ENCODE measurements at regions not wholly inside any gene's neighbourhood (a gene's known extent, or its start where the extent isn't known, plus 50 kb on each side); places are given as distances from the start of the nearest gene placed in this dataset.

- TF ChIP-seq CTCF (IDR thresholded peaks at IDR 0.05) (no peak), POLR2A (IDR thresholded peaks at IDR 0.05) (no peak)
- WGBS, 4 donors, result 75 to 93% (median 85%) methylated on average over 2 of the region's 2 CpGs
- Histone ChIP-seq H3K27me3 (no peaks in the 10 kb centered on the region), H3K4me3 (no peak overlapping the region), H3K4me1 (replicated peaks in 1 of 2) (no peaks in the 10 kb centered on the region), H3K36me3 (replicated peaks in 1 of 2) (no peaks in the 10 kb centered on the region), H3K9me3 (replicated peaks in 1 of 3) (no peaks in the 10 kb centered on the region), H3K27ac (no peak overlapping the region)
- no peak for DNase-seq
- intact Hi-C loops (cut with DNase I), result no loop called here
Observed at GRCh38 chr2:187107001-187107400, 258.0 kb upstream of the ZSWIM2 start.

GRCh38 chr2:187105218-187105617, 256.2 kb upstream of the ZSWIM2 start:
- 83 to 91% (median 86%) methylated on average over 3 of the region's 3 CpGs for WGBS, 4 donors
- Histone ChIP-seq H3K27me3 (no peaks in the 10 kb centered on the region), H3K27ac (no peak overlapping the region), H3K4me1 (replicated peaks in 1 of 2) (no peaks in the 10 kb centered on the region), H3K36me3 (replicated peaks in 1 of 2) (no peaks in the 10 kb centered on the region), H3K4me3 (no peak overlapping the region), H3K9me3 (replicated peaks in 1 of 3) (no peaks in the 10 kb centered on the region)
- intact Hi-C loops (cut with DNase I), result no loop called here
- DNase-seq, result no peak
- no peak for TF ChIP-seq POLR2A (IDR thresholded peaks at IDR 0.05)
- TF ChIP-seq CTCF (IDR thresholded peaks at IDR 0.05), result no peak

DNA sequence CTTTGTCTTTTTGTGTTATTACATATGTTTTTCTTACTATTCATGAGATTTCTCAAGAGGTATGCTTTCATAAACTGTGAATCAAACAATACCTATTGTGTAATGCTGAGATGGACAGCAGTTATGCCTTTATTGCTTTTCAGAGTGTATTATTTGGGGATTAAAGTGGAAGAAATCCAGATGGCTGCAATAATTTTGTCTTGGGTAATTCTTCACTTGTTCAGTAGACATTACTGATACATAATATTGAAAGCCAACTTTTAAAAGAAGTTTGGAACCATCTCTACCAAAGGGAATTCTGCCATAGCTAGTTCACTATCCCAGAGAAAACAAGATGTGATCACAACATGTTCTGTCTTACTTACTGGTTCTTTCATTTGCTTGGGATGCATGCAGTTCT, 253.4 kb upstream of the ZSWIM2 start:
- intact Hi-C loops (cut with DNase I), result no loop called here
- Histone ChIP-seq H3K4me1 (replicated peaks in 1 of 2) (no peaks in the 10 kb centered on the region), H3K4me3 (no peak overlapping the region)

DNA sequence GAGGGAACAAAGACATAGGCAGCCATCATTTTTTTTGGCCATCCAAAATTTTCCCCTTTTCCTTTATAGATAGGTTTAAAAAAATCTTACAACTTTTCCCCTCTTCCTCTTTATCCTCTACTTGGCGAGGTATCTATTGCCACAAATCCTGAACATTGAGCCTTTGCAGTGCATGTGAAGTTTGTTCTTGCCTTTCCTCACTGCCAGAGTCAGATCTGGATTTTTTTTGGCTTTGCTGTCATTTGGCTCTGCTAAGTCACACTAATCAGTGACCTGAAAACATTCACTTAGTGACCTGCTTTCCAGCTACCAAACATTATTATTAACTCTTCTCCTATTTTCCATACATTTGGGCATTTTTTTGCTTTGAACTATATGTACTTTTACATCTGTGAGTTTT, 249.2 kb upstream of the ZSWIM2 start:
- TF ChIP-seq POLR2A (IDR thresholded peaks at IDR 0.05) (no peak), CTCF (IDR thresholded peaks at IDR 0.05) (no peak)
- DNase-seq, result no peak
- H3K4me1 ChIP-seq (replicated peaks in 1 of 2), result no peaks in the 10 kb centered on the region
- H3K27ac ChIP-seq, result no peak overlapping the region
- intact Hi-C loops (cut with DNase I), result no loop called here
- H3K4me3 ChIP-seq, result no peak overlapping the region
- 41 to 85% (median 69%) methylated on average over 1 of the region's 1 CpG for WGBS, 4 donors
- no peaks in the 10 kb centered on the region for H3K9me3 ChIP-seq (replicated peaks in 1 of 3)
- H3K27me3 ChIP-seq, result no peaks in the 10 kb centered on the region
- H3K36me3 ChIP-seq (replicated peaks in 1 of 2), result no peaks in the 10 kb centered on the region

More for the DNA sequence above, 253.4 kb upstream of the ZSWIM2 start:
- no peaks in the 10 kb centered on the region for H3K27me3 ChIP-seq
- no peak for TF ChIP-seq CTCF (IDR thresholded peaks at IDR 0.05)
- no peak for TF ChIP-seq POLR2A (IDR thresholded peaks at IDR 0.05)
- H3K27ac ChIP-seq, result no peak overlapping the region
- DNase-seq, result no peak
- no peaks in the 10 kb centered on the region for H3K9me3 ChIP-seq (replicated peaks in 1 of 3)
- H3K36me3 ChIP-seq (replicated peaks in 1 of 2), result no peaks in the 10 kb centered on the region
